Transverse colon (tissue), 4 donors: ENCODE measurements at regions not wholly inside any gene's neighbourhood (a gene's known extent, or its start where the extent isn't known, plus 50 kb on each side); places are given as distances from the start of the nearest gene placed in this dataset.

Experiments
- DNase-seq: peaks from one replicate; pipeline ENCODE4 v3.0.0-alpha.2; 2019
- H3K27ac ChIP-seq, 4 donors: fragments of 200-600 bp; sonication (generic); 2 replicates each; pipeline ENCODE4 v1.5.1; 2016 to 2018; ENCODE audit warnings: inconsistent platforms in 4 of 4
- H3K27me3 ChIP-seq: fragments of 200-600 bp; sonication (generic); 2 replicates; pipeline ENCODE4 v1.5.1; 2017; ENCODE audit warnings: inconsistent platforms
- H3K36me3 ChIP-seq, 4 donors: fragments of 200-600 bp; sonication (generic); 2 replicates each; pipeline ENCODE4 v1.5.1; 2017 to 2019; ENCODE audit warnings: inconsistent platforms in 4 of 4
- H3K4me1 ChIP-seq, 4 donors: fragments of 200-600 bp; sonication (generic); 2 replicates each; pipeline ENCODE4 v1.5.1; 2017 to 2020; ENCODE audit warnings: inconsistent platforms in 4 of 4
- H3K4me3 ChIP-seq, 4 donors: fragments of 200-600 bp; sonication (generic); 1 replicate in 1 of 4; 2 replicates in 3 of 4; pipeline versions ENCODE4 v1.5.1 to v1.6.1; 2017 to 2019; ENCODE audit warnings: inconsistent platforms in 4 of 4
- H3K9me3 ChIP-seq, 2 donors: fragments of 200-600 bp; sonication (generic); 2 replicates each; pipeline ENCODE4 v1.5.1; 2017 to 2019; ENCODE audit warnings: inconsistent platforms in 2 of 2
- CTCF ChIP-seq, 5 experiments: fragments of 200-600 bp in 3 of 5; fragments of 450-650 bp in 2 of 5; sonication (generic) in 3 of 5; IDR thresholded peaks; 1 replicate in 2 of 5; 2 replicates in 3 of 5; pipeline ENCODE4 v1.5.1; 2016 to 2017; ENCODE audit warnings: antibody characterized with exemption in 5 of 5, inconsistent platforms in 3 of 5, mild to moderate bottlenecking in 2 of 5, moderate library complexity in 1 of 5
- EP300 ChIP-seq: sonication (generic); formaldehyde crosslinking; IDR thresholded peaks from one replicate; pipeline ENCODE4 v1.6.1; 2017; ENCODE audit warnings: antibody characterized with exemption, low read depth
- POLR2A ChIP-seq: fragments of 450-650 bp; IDR thresholded peaks from one replicate; pipeline ENCODE4 v1.6.1; 2016; ENCODE audit warnings: antibody characterized with exemption, mild to moderate bottlenecking, moderate library complexity
- POLR2AphosphoS5 ChIP-seq, 3 donors: sonication (generic); formaldehyde crosslinking; IDR thresholded peaks; one replicate each; pipeline ENCODE4 v1.6.1; 2016; ENCODE audit warnings: antibody characterized with exemption in 3 of 3
- WGBS, 2 donors: methylation state at CpG; one replicate each; pipeline ENCODE4 v1.1.5; 2018; ENCODE audit warnings: low coverage in 1 of 2; 5-methylcytosine and 5-hydroxymethylcytosine counted together
- in situ Hi-C, 4 donors: fragments of 200-750 bp; cut with MboI; loops; one replicate each; pipeline versions ENCODE4 v1.15.0 to v1.15.1; 2017; ENCODE audit warnings: low sequenced_read_pairs in 3 of 4, low pct_ligation_motif_present in 1 of 4, low pct_unique_long_range_greater_than_20kb in 1 of 4
- intact Hi-C: fragments of 100-400 bp; cut with DNase I; formaldehyde crosslinking; loops from one replicate; pipeline ENCODE4 v1.15.1; 2023; ENCODE audit warnings: low total_unique reads

DNA sequence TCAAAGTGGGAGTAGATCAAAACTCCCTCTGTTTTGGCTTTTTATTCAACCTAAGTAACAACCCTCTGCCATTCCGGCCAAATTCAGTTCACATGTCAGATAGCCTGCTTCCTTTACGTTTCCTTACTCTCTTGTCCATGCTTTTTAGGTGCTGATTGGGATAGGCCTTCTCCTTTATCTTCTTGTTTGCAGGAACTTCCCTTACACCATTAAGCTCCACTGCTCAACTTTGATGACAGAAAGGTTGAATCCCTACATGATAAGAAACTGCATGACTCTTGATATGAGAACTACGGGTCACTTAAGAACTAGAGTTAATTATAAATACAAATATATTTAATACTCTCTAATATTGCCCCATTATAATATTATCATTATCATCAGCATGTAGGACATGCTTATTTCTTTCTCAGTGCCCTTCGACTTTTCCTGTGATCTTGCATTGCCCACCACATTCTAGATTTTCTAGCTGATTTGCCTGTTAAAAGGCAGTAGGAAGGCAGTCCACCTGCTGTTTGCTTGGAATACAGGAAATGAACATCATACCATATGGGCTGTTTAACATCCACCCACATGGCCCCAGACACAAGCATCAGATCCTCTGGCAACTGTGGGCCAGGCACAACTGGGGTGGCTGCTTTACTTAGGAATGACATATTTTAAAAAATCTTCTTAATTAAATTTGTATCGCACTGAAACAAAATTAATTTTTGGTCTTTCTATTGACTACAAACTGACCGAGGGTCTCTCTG lies 59.7 kb upstream of the CCDC6 start:
- no peak overlapping the region for H3K4me3 ChIP-seq
- no peaks in the 10 kb centered on the region for H3K27me3 ChIP-seq
- peaks cover 0 to 10% (median 3%) of the 10 kb centered on the region in 4 donors for H3K4me1 ChIP-seq
- in situ Hi-C loops (no loop called here), intact Hi-C loops (no loop called here)
- no peak for DNase-seq
- no peaks in the 10 kb centered on the region for H3K9me3 ChIP-seq
- no peaks in the 10 kb centered on the region for H3K36me3 ChIP-seq
- TF ChIP-seq CTCF (IDR thresholded peaks at IDR 0.05), result no peak
- TF ChIP-seq EP300, result no peak
- TF ChIP-seq POLR2AphosphoS5 (IDR thresholded peaks at IDR 0.05), result no peak
- WGBS, 2 donors, result 94 to 100% methylated on average over 6 of the region's 6 CpGs
- no peak overlapping the region for H3K27ac ChIP-seq

DNA sequence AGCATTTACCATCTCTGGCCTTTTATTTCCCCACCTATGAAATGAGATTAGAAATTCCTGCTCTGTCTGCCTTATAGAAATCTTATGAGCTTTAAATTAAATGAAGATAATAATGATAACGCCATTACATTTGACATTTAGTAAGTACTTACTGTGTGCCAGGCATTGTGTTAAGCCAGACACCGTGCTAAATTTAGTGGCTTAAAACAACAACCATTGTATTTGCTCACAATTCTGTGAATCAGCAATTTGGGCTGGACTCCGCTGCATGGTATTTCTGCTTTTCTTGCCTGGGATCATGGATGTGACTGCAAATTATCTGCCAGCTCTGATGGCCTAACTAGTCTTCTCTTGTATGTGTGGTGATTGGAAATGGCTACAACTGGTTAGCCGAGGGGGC lies 56.4 kb upstream of the CCDC6 start:
- Histone ChIP-seq H3K36me3 (no peaks in the 10 kb centered on the region), H3K27me3 (no peaks in the 10 kb centered on the region), H3K4me1 (no peaks in the 10 kb centered on the region), H3K4me3 (no peak overlapping the region), H3K27ac (no peak overlapping the region), H3K9me3 (no peaks in the 10 kb centered on the region)
- no peak for TF ChIP-seq POLR2AphosphoS5 (IDR thresholded peaks at IDR 0.05)
- TF ChIP-seq EP300, result no peak
- no peak for TF ChIP-seq CTCF (IDR thresholded peaks at IDR 0.05)
- no peak for TF ChIP-seq POLR2A
- WGBS, 2 donors, result 73 to 88% methylated on average over 3 to 4 of the region's 4 CpGs
- in situ Hi-C loops, result no loop called here
- DNase-seq, result no peak
- intact Hi-C loops, result no loop called here

- no peak for DNase-seq
- Histone ChIP-seq H3K36me3 (no peaks in the 10 kb centered on the region), H3K9me3 (no peaks in the 10 kb centered on the region), H3K27me3 (no peaks in the 10 kb centered on the region), H3K4me3 (no peak overlapping the region), H3K27ac (no peak overlapping the region), H3K4me1 (no peaks in the 10 kb centered on the region)
- TF ChIP-seq POLR2AphosphoS5 (IDR thresholded peaks at IDR 0.05) (peak in 2 of 3 donors; percentile 16 to 30), POLR2A (no peak)
- in situ Hi-C loops, result no loop called here
- intact Hi-C loops, result no loop called here
Measured at GRCh38 chr10:59960751-59961150, 54.4 kb upstream of the CCDC6 start.

DNA sequence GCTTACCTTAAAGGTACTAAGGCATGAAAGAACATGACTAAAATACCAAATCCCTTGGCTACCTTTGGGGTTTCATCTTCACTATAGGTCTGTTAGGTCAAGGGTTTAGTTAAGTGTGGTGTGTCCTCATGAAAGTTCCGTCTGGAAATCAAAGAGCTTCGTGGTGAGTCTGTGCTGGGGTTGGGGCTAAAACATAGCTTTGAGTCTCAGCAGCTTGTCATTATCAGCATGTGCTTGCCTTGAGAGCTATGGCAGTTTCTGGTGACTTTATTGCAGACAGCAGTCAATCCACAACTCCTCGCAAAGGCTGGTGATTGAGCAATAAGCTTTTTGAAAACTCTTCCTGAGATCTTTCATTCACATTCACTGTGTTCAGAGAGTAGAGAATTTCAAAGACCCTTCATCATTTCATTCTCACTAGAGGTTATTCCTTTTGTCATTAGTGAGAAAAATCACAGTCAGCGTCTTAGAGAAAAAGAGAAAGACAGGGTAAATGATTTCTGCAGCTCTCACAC lies 53.2 kb upstream of the CCDC6 start:
- intact Hi-C loops, result no loop called here
- Histone ChIP-seq H3K27ac (no peak overlapping the region), H3K27me3 (no peaks in the 10 kb centered on the region), H3K4me1 (no peaks in the 10 kb centered on the region), H3K9me3 (no peaks in the 10 kb centered on the region), H3K36me3 (no peaks in the 10 kb centered on the region), H3K4me3 (no peak overlapping the region)
- 78 to 80% methylated on average over 4 of the region's 4 CpGs for WGBS, 2 donors
- no peak for DNase-seq
- TF ChIP-seq EP300 (no peak), POLR2A (no peak), CTCF (IDR thresholded peaks at IDR 0.05) (no peak), POLR2AphosphoS5 (IDR thresholded peaks at IDR 0.05) (no peak)
- in situ Hi-C loops, result no loop called here

- in situ Hi-C loops (no loop called here), intact Hi-C loops (no loop called here)
- H3K4me3 ChIP-seq, result no peak overlapping the region
- no peak overlapping the region for H3K27ac ChIP-seq
- no peaks in the 10 kb centered on the region for H3K9me3 ChIP-seq
- H3K36me3 ChIP-seq, result no peaks in the 10 kb centered on the region
- H3K4me1 ChIP-seq, result no peaks in the 10 kb centered on the region
- TF ChIP-seq CTCF (IDR thresholded peaks at IDR 0.05), result no peak
- DNase-seq, result no peak
- no peaks in the 10 kb centered on the region for H3K27me3 ChIP-seq
- 83 to 85% methylated on average over 5 of the region's 5 CpGs for WGBS, 2 donors
Measured at GRCh38 chr10:59958882-59959281, 52.5 kb upstream of the CCDC6 start.
